H9 (cell line): ENCODE measurements at regions not wholly inside any gene's neighbourhood (a gene's known extent, or its start where the extent isn't known, plus 50 kb on each side); places are given as distances from the start of the nearest gene placed in this dataset.
A peak's percentile ranks its signal among the peaks of the same experiment; 100 is the strongest.

Source experiments
- DNase-seq: peaks from one replicate; pipeline ENCODE4 v3.0.0-alpha.2; 2017
- H2AFZ ChIP-seq: one replicate; pipeline ENCODE4 v1.6.1; 2013; ENCODE audit warnings: mild to moderate bottlenecking, low read length, control low read depth, moderate library complexity
- H2AK5ac ChIP-seq: 2 replicates; pipeline ENCODE4 v1.6.1; 2013; ENCODE audit warnings: low read length, control low read depth, mixed read lengths; ENCODE audit not compliant: insufficient read length
- H2BK120ac ChIP-seq: one replicate; pipeline ENCODE4 v1.6.1; 2013; ENCODE audit warnings: low read depth, mild to moderate bottlenecking, low read length, control low read depth, inconsistent platforms; ENCODE audit not compliant: poor library complexity, severe bottlenecking
- H2BK12ac ChIP-seq: 2 replicates; pipeline ENCODE4 v1.6.1; 2013; ENCODE audit warnings: low read length, control low read depth, mixed read lengths, low read depth; ENCODE audit not compliant: insufficient read length
- H2BK15ac ChIP-seq: 2 replicates; pipeline ENCODE4 v1.6.1; 2013; ENCODE audit warnings: low read depth, low read length, control low read depth
- H2BK20ac ChIP-seq: one replicate; pipeline ENCODE4 v1.6.1; 2013; ENCODE audit warnings: low read depth, mild to moderate bottlenecking, low read length, control low read depth, inconsistent platforms; ENCODE audit not compliant: poor library complexity, severe bottlenecking
- H2BK5ac ChIP-seq: 2 replicates; pipeline ENCODE4 v1.6.1; 2013; ENCODE audit warnings: low read length, control low read depth, mixed read lengths; ENCODE audit not compliant: insufficient read length
- H3K14ac ChIP-seq: 2 replicates; pipeline ENCODE4 v1.6.1; 2013; ENCODE audit warnings: low read length, control low read depth; ENCODE audit not compliant: insufficient read depth
- H3K18ac ChIP-seq: 2 replicates; pipeline ENCODE4 v1.6.1; 2013; ENCODE audit warnings: low read depth, mild to moderate bottlenecking, mixed read lengths, low read length, control low read depth; ENCODE audit not compliant: insufficient read length
- H3K23ac ChIP-seq: 2 replicates; pipeline ENCODE4 v1.6.1; 2013; ENCODE audit warnings: low read length, control low read depth, mixed read lengths, low read depth; ENCODE audit not compliant: insufficient read length
- H3K23me2 ChIP-seq: 2 replicates; pipeline ENCODE4 v1.6.1; 2013; ENCODE audit warnings: low read depth, mild to moderate bottlenecking, mixed read lengths, low read length, control low read depth; ENCODE audit not compliant: insufficient read length, poor library complexity, severe bottlenecking
- H3K27ac ChIP-seq: 2 replicates; pipeline ENCODE4 v1.5.1; 2013; ENCODE audit warnings: low read length, control low read depth, mixed read lengths, low read depth; ENCODE audit not compliant: insufficient read length
- H3K27me3 ChIP-seq: 2 replicates; pipeline ENCODE4 v1.6.1; 2013; ENCODE audit warnings: low read length, control low read depth, inconsistent platforms; ENCODE audit not compliant: insufficient read depth
- H3K4ac ChIP-seq: 2 replicates; pipeline ENCODE4 v1.6.1; 2013; ENCODE audit warnings: low read depth, mild to moderate bottlenecking, control low read depth, inconsistent platforms, low read length, moderate library complexity
- H3K4me1 ChIP-seq: 2 replicates; pipeline ENCODE4 v1.6.1; 2013; ENCODE audit warnings: low read length, control low read depth, inconsistent platforms; ENCODE audit not compliant: insufficient read depth
- H3K4me2 ChIP-seq: 2 replicates; pipeline ENCODE4 v1.6.1; 2013; ENCODE audit warnings: low read length, control low read depth, mixed read lengths; ENCODE audit not compliant: insufficient read length, insufficient read depth
- H3K56ac ChIP-seq: 2 replicates; pipeline ENCODE4 v1.6.1; 2013; ENCODE audit warnings: low read depth, mild to moderate bottlenecking, mixed read lengths, low read length, control low read depth; ENCODE audit not compliant: insufficient read length
- H3K79me1 ChIP-seq: 2 replicates; pipeline ENCODE4 v1.6.1; 2013; ENCODE audit warnings: low read depth, mild to moderate bottlenecking, moderate library complexity, low read length, control low read depth, inconsistent platforms; ENCODE audit not compliant: insufficient read depth, poor library complexity, severe bottlenecking
- H3K79me2 ChIP-seq: 2 replicates; pipeline ENCODE4 v1.6.1; 2013; ENCODE audit warnings: low read length, control low read depth, inconsistent platforms; ENCODE audit not compliant: insufficient read depth
- H3K9ac ChIP-seq: 2 replicates; pipeline ENCODE4 v1.6.1; 2013; ENCODE audit warnings: low read length, control low read depth, mixed read lengths; ENCODE audit not compliant: insufficient read length; ENCODE audit errors: extremely low read depth
- H3K9me3 ChIP-seq: one replicate; pipeline ENCODE4 v1.6.1; 2013; ENCODE audit warnings: low read depth, low read length, inconsistent platforms; ENCODE audit not compliant: control insufficient read depth
- H3T11ph ChIP-seq: one replicate; pipeline ENCODE4 v1.6.1; 2013; ENCODE audit warnings: mild to moderate bottlenecking, low read length, control low read depth, inconsistent platforms
- H4K20me1 ChIP-seq: one replicate; pipeline ENCODE4 v1.6.1; 2013; ENCODE audit not compliant: control insufficient read depth, insufficient read length, insufficient read depth
- H4K5ac ChIP-seq: 2 replicates; pipeline ENCODE4 v1.6.1; 2013; ENCODE audit warnings: low read depth, mild to moderate bottlenecking, mixed read lengths, low read length, control low read depth; ENCODE audit not compliant: insufficient read length
- H4K8ac ChIP-seq: replicated peaks from 2 replicates; pipeline ENCODE4 v1.6.1; 2013; ENCODE audit warnings: low read length, control low read depth, mixed read lengths, low read depth; ENCODE audit not compliant: insufficient read length
- H4K91ac ChIP-seq: 2 replicates; pipeline ENCODE4 v1.6.1; 2013; ENCODE audit warnings: low read depth, mild to moderate bottlenecking, moderate library complexity, mixed read lengths, low read length, control low read depth; ENCODE audit not compliant: insufficient read length
- H3K27ac Mint-ChIP-seq, 3 experiments: 2 replicates in 2 of 3; 3 replicates in 1 of 3; pipeline ENCODE4 v1.8.0; 2020 to 2021; ENCODE audit warnings: mixed read lengths in 3 of 3, mild to moderate bottlenecking in 1 of 3, moderate library complexity in 1 of 3
- H3K27me3 Mint-ChIP-seq: 2 replicates; pipeline ENCODE4 v1.8.0; 2021; ENCODE audit warnings: low read depth, mild to moderate bottlenecking, moderate library complexity, mixed read lengths
- H3K36me3 Mint-ChIP-seq, 3 experiments: 2 replicates in 2 of 3; 3 replicates in 1 of 3; pipeline ENCODE4 v1.8.0; 2020 to 2021; ENCODE audit warnings: low read depth in 3 of 3, mixed read lengths in 3 of 3; ENCODE audit not compliant: insufficient read depth in 1 of 3
- H3K4me1 Mint-ChIP-seq, 2 experiments: 2 replicates each; pipeline ENCODE4 v1.8.0; 2020; ENCODE audit warnings: mixed read lengths in 2 of 2
- H3K4me3 Mint-ChIP-seq, 2 experiments: 2 replicates in 1 of 2; 3 replicates in 1 of 2; pipeline ENCODE4 v1.8.0; 2020 to 2021; ENCODE audit warnings: mild to moderate bottlenecking in 2 of 2, mixed read lengths in 2 of 2, moderate library complexity in 1 of 2
- H3K9me3 Mint-ChIP-seq, 2 experiments: 2 replicates in 1 of 2; 3 replicates in 1 of 2; pipeline ENCODE4 v1.8.0; 2020; ENCODE audit warnings: mild to moderate bottlenecking in 2 of 2, mixed read lengths in 2 of 2, moderate library complexity in 1 of 2
- CTCF ChIP-seq: fragments of 200-600 bp; sonication (generic); conservative IDR thresholded peaks from 3 replicates; pipeline ENCODE4 v1.8.0; 2021; ENCODE audit warnings: antibody characterized with exemption, mild to moderate bottlenecking
- WGBS: extraction: QIAGEN DNeasy Blood & Tissue Kit; methylation state at CpG from one replicate; pipeline ENCODE4 v1.1.7; 2013; ENCODE audit warnings: missing lambda C conversion rate, low lambda C conversion rate, mixed read lengths; ENCODE audit not compliant: insufficient read length; ENCODE audit errors: extremely low coverage; 5-methylcytosine and 5-hydroxymethylcytosine counted together

DNA sequence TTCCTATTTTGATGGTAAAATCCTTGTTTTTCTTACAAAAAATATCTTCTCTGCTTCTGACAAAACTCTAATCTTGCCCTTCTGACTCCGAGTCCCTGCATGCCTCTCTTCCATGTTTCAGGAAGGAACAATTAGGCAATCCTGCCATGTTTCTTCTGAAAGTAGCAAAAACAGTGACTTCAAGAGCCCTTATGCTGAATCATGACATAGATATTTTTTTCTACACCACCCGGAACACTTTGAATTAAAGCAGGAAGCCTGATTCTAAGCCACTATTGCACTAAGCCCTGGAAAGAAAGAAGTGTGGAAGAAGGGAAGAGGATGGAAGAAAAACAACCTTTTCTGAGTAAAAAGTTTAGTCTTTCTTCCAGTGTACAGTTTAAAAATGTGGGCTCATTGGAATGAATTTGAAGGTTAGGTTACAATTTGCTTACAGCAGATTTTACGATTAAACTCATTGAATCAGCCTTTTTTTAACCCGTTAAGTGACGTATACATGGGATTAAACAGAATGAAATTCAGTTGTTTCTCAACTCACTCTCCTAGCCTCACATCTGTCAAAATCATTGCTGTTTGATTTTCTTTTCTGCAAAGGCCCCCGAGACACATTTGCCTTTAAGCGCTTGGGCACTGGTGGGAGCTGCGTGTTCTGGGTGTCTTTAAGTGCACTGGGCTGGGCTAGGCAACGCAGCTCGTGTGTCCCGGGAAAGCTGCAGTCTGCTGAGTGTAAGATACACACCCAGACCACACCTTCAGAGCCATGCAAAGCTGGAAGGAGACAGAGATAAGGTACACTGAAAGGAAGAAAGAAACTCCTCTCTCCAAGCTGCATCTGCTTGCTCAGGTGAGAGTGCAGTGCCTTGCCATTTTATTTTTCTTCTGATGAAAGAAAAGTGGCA is 159.4 kb upstream of the CITED2 start:
- H2AFZ ChIP-seq, result peak overlapping the region; percentile 65
- H2BK5ac ChIP-seq, result no peak overlapping the region
- no peak overlapping the region for H3K9ac ChIP-seq
- H3K79me2 ChIP-seq, result no peaks in the 10 kb centered on the region
- Mint-ChIP-seq H3K27me3 (no peaks in the 10 kb centered on the region), H3K36me3 (no peaks in the 10 kb centered on the region), H3K4me1 (peaks cover 12 to 13% of the 10 kb centered on the region in 2 experiments), H3K4me3 (no peak overlapping the region), H3K9me3 (no peaks in the 10 kb centered on the region), H3K27ac (0 out of 7 replicates have a peak overlapping the region, but pooled peaks of 1 of the 3 experiments have one; percentile 0)
- H3K79me1 ChIP-seq, result no peaks in the 10 kb centered on the region
- H3K9me3 ChIP-seq, result no peaks in the 10 kb centered on the region
- no peak overlapping the region for H3K4me2 ChIP-seq
- no peak overlapping the region for H3K18ac ChIP-seq
- H3K23ac ChIP-seq, result no peak overlapping the region
- H3K4ac ChIP-seq, result no peak overlapping the region
- no peak overlapping the region for H2AK5ac ChIP-seq
- H4K8ac ChIP-seq, result no peak overlapping the region
- no peak for TF ChIP-seq CTCF
- no peak overlapping the region for H4K5ac ChIP-seq
- DNase-seq, result no peak
- no peak overlapping the region for H4K91ac ChIP-seq
- H4K20me1 ChIP-seq, result no peaks in the 10 kb centered on the region
- no peak overlapping the region for H2BK120ac ChIP-seq
- H2BK12ac ChIP-seq, result no peak overlapping the region
- H2BK20ac ChIP-seq, result no peak overlapping the region
- no peak overlapping the region for H3K27ac ChIP-seq
- no peaks in the 10 kb centered on the region for H3K23me2 ChIP-seq
- no peak overlapping the region for H3K56ac ChIP-seq
- no peak overlapping the region for H3T11ph ChIP-seq
- H2BK15ac ChIP-seq, result no peak overlapping the region
- no CpG with 5 or more reads among the region's 11 CpGs for WGBS
- H3K4me1 ChIP-seq, result no peaks in the 10 kb centered on the region
- H3K27me3 ChIP-seq, result no peaks in the 10 kb centered on the region
- H3K14ac ChIP-seq, result peak overlapping the region; percentile 63; the same call in 1 of the 2 replicates
